22Rv1 (cell line): ENCODE measurements at regions not wholly inside any gene's neighbourhood (a gene's known extent, or its start where the extent isn't known, plus 50 kb on each side); places are given as distances from the start of the nearest gene placed in this dataset.

ENCODE experiments used
- CTCF ChIP-seq: fragments of 450-650 bp; IDR thresholded peaks from 2 replicates; pipeline ENCODE4 v1.5.1; 2017; ENCODE audit warnings: mild to moderate bottlenecking
- ZFX ChIP-seq: fragments of 450-650 bp; IDR thresholded peaks from 2 replicates; pipeline ENCODE4 v1.6.1; 2017; ENCODE audit warnings: antibody characterized with exemption, borderline replicate concordance

GRCh38 chr3:187813198-187813597 is 67.9 kb upstream of the BCL6 start:
- TF ChIP-seq CTCF (no peak), ZFX (no peak)
